KG1 (cell line): ENCODE measurements at regions not wholly inside any gene's neighbourhood (a gene's known extent, or its start where the extent isn't known, plus 50 kb on each side); places are given as distances from the start of the nearest gene placed in this dataset.
"Not testable (repeated sequence)": the region's sequence is repeated elsewhere in the genome, so short reads cannot be mapped to it uniquely, and the experiment has no call there.

Experiments
- DNase-seq: peaks from one replicate; lab custom pipeline; 2025; lab: John Stamatoyannopoulos, UW

- DNase-seq: no peak
Observed at GRCh38 chr19:28150129-28150528, 1062.8 kb downstream of the UQCRFS1 start.

GRCh38 chr19:28148554-28148953 lies 1064.4 kb downstream of the UQCRFS1 start:
- no peak for DNase-seq

- no peak for DNase-seq
Observed at GRCh38 chr19:28142258-28142657, 1070.7 kb downstream of the UQCRFS1 start.

GRCh38 chr19:28140201-28140600 lies 1072.8 kb downstream of the UQCRFS1 start:
- no peak for DNase-seq

GRCh38 chr19:28137772-28138171 lies 1075.2 kb downstream of the UQCRFS1 start:
- DNase-seq: no peak

- no peak for DNase-seq
Observed at GRCh38 chr19:28136796-28137195, 1076.2 kb downstream of the UQCRFS1 start.

GRCh38 chr19:28135825-28136224 lies 1077.1 kb downstream of the UQCRFS1 start:
- no peak for DNase-seq

GRCh38 chr19:28134311-28134710 lies 1078.6 kb downstream of the UQCRFS1 start:
- no peak for DNase-seq

- not testable (repeated sequence) for DNase-seq
Observed at GRCh38 chr19:28130881-28131280, 1082.1 kb downstream of the UQCRFS1 start.

- DNase-seq: no peak
Observed at GRCh38 chr19:28130066-28130511, 1082.9 kb downstream of the UQCRFS1 start.

GRCh38 chr19:28128341-28128740 lies 1084.6 kb downstream of the UQCRFS1 start:
- no peak for DNase-seq

- DNase-seq: no peak
Observed at GRCh38 chr19:28126135-28126898, 1086.6 kb downstream of the UQCRFS1 start.

- no peak for DNase-seq
Observed at GRCh38 chr19:28122734-28123133, 1090.2 kb downstream of the UQCRFS1 start.

GRCh38 chr19:28118235-28118634 lies 1094.7 kb downstream of the UQCRFS1 start:
- no peak for DNase-seq

- no peak for DNase-seq
Observed at GRCh38 chr19:28117143-28117542, 1095.8 kb downstream of the UQCRFS1 start.

- not testable (repeated sequence) for DNase-seq
Observed at GRCh38 chr19:28116379-28116778, 1096.6 kb downstream of the UQCRFS1 start.

GRCh38 chr19:28103921-28104320 lies 1109.0 kb downstream of the UQCRFS1 start:
- DNase-seq: no peak

- DNase-seq: not testable (repeated sequence)
Observed at GRCh38 chr19:28084659-28085157, 1128.2 kb downstream of the UQCRFS1 start.

- no peak for DNase-seq
Observed at GRCh38 chr19:28076628-28077027, 1136.3 kb downstream of the UQCRFS1 start.

- DNase-seq: no peak
Observed at GRCh38 chr19:28075229-28075628, 1137.7 kb downstream of the UQCRFS1 start.

- DNase-seq: no peak
Observed at GRCh38 chr19:28074773-28075172, 1138.2 kb downstream of the UQCRFS1 start.

GRCh38 chr19:28067882-28068281 lies 1145.1 kb downstream of the UQCRFS1 start:
- no peak for DNase-seq

GRCh38 chr19:28066988-28067387 lies 1146.0 kb downstream of the UQCRFS1 start:
- DNase-seq: no peak

- no peak for DNase-seq
Observed at GRCh38 chr19:28066161-28066560, 1146.8 kb downstream of the UQCRFS1 start.
